NAMALWA (cell line): ENCODE measurements at regions not wholly inside any gene's neighbourhood (a gene's known extent, or its start where the extent isn't known, plus 50 kb on each side); places are given as distances from the start of the nearest gene placed in this dataset.
"Not testable (repeated sequence)": the region's sequence is repeated elsewhere in the genome, so short reads cannot be mapped to it uniquely, and the experiment has no call there.

Source experiments
- DNase-seq: peaks from one replicate; pipeline ENCODE4 v3.0.0-alpha.2; 2015; ENCODE audit warnings: low spot score

GRCh38 chr7:119950390-119951041 is 322.5 kb upstream of the KCND2 start:
- DNase-seq: not testable (repeated sequence)

GRCh38 chr7:119951614-119952013 is 321.4 kb upstream of the KCND2 start:
- not testable (repeated sequence) for DNase-seq

GRCh38 chr7:119957335-119957734 is 315.6 kb upstream of the KCND2 start:
- DNase-seq: no peak

- DNase-seq: no peak
Observed at GRCh38 chr7:119959811-119960210, 313.2 kb upstream of the KCND2 start.

- DNase-seq: no peak
Observed at GRCh38 chr7:119963654-119964053, 309.3 kb upstream of the KCND2 start.

GRCh38 chr7:119964065-119964464 is 308.9 kb upstream of the KCND2 start:
- DNase-seq: no peak

GRCh38 chr7:119964788-119965542 is 308.0 kb upstream of the KCND2 start:
- no peak for DNase-seq

- DNase-seq: no peak
Observed at GRCh38 chr7:119967221-119967620, 305.8 kb upstream of the KCND2 start.

GRCh38 chr7:119968411-119968810 is 304.6 kb upstream of the KCND2 start:
- DNase-seq: not testable (repeated sequence)

- no peak for DNase-seq
Observed at GRCh38 chr7:119969054-119969453, 303.9 kb upstream of the KCND2 start.

GRCh38 chr7:119969763-119970162 is 303.2 kb upstream of the KCND2 start:
- no peak for DNase-seq

- DNase-seq: no peak
Observed at GRCh38 chr7:119974972-119975371, 298.0 kb upstream of the KCND2 start.

- DNase-seq: no peak
Observed at GRCh38 chr7:119982884-119983283, 290.1 kb upstream of the KCND2 start.

GRCh38 chr7:119983468-119983867 is 289.5 kb upstream of the KCND2 start:
- DNase-seq: no peak

- no peak for DNase-seq
Observed at GRCh38 chr7:119984247-119984646, 288.7 kb upstream of the KCND2 start.

GRCh38 chr7:119988401-119988800 is 284.6 kb upstream of the KCND2 start:
- DNase-seq: no peak

GRCh38 chr7:119994928-119995327 is 278.0 kb upstream of the KCND2 start:
- DNase-seq: no peak

GRCh38 chr7:119996634-119997033 is 276.3 kb upstream of the KCND2 start:
- no peak for DNase-seq

GRCh38 chr7:119999738-120000475 is 273.1 kb upstream of the KCND2 start:
- no peak for DNase-seq

GRCh38 chr7:120005720-120006119 is 267.3 kb upstream of the KCND2 start:
- DNase-seq: no peak

- DNase-seq: not testable (repeated sequence)
Observed at GRCh38 chr7:120014301-120014700, 258.7 kb upstream of the KCND2 start.

- no peak for DNase-seq
Observed at GRCh38 chr7:120014925-120015465, 258.0 kb upstream of the KCND2 start.

- no peak for DNase-seq
Observed at GRCh38 chr7:120021085-120021484, 251.9 kb upstream of the KCND2 start.
